Left kidney (tissue), 1 donor: ENCODE measurements at regions not wholly inside any gene's neighbourhood (a gene's known extent, or its start where the extent isn't known, plus 50 kb on each side); places are given as distances from the start of the nearest gene placed in this dataset.

ENCODE experiments used
- DNase-seq: peaks from one replicate; pipeline ENCODE4 v3.0.0-alpha.2; 2013

DNA sequence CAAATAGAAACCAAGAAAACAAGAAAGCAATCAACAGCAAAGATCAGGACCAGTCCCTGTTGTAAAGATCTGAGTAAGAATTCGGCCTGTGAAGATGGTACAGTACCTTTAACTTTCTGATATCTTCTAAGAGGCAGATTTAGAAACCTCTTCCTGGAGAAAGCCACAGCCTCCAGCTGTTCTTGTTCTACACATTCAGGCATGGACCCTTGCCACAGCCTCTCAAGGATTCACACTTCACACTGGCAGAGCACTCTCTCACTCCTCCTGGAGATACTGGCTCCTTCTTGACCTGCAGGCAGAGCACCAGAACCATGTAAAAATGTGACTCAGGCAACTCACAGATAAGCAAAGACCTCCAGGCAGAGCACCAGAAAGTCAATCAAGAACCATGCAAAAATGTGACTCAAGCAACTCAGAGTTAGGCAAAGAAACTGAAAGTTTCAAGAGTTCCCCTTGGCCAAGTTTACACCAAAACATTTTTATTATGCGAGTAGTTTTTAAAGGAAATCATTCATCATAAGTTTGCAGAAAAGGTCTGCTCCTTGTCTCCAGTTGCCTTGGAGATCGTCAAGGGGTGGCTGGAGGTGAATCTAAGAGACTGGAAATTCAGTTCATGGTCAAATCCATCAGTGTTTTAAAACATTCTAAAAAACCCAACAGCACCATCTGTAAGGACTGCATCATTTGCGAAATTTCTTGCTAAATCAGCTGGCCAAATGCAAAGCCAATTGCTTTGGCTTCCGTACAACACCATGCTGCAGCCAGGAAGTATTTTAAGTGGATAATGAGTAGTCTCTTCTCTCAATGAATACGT lies 119.3 kb upstream of the MDM1 start:
- DNase-seq: no peak

DNA sequence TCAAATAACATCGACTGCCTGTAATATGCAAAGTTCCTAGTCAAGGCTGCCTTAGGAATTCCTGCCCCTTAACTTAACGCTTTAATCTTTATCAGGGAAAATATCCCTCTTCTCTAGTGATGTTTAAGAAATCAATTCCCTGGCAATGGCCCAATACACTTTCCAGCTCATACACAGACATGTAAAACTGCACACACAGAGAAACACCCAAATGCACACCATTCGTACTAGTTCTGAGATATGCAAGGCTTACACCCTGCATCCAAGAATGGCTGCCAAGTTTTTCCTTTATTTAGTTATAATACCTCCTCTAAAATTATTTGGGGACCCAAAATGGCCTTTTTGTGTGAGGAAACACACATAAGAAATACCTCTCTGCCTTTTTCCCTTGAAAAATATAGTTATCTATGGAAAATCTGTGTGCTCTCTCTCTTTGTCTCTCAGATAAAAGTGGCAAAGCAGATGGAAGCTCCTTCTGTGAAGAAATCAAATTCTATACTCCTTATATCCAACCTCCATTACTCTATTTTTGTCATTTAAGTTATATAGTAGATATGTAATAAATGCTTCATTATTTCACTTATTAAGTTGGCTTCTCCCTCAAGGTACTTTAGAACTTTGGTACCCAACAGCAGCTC lies 120.0 kb upstream of the MDM1 start:
- no peak for DNase-seq

DNA sequence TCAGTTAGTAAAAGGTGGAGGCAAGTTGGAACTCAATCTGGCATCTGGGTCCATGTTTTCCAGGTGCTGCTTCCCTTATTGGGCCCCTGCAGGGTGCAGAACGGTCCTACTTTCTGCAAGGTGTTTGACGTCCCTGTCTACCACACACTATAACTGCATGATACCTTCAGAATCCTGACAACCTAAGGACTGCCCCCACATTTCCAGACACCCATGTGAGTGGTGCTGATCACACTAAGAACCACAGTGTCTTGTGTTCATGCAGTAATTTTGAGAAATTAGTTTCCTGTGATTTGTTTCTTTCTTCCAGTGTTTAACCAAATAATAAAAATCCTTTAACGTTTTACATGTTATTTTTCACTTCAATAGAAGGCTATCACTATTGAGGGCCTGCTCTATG lies 121.1 kb upstream of the MDM1 start:
- DNase-seq: no peak

DNA sequence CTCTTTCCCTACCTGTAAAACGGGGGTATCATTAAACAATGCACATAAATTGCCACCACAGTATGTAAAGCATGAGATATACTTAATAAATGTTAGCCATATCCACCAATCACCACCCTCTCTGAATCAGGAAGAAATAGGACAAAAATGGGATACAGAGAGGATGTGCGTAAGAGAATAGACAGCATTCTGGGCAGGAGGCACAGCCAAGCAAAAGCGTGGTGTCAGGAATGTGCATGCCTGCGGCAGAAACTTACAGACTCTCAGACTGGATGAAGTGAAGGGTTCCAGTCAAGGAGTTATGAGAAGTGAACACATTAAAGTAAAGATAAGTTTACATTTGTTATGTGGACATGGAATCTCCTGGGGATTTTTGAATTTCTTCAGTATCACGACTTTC lies 121.7 kb upstream of the MDM1 start:
- DNase-seq: no peak

DNA sequence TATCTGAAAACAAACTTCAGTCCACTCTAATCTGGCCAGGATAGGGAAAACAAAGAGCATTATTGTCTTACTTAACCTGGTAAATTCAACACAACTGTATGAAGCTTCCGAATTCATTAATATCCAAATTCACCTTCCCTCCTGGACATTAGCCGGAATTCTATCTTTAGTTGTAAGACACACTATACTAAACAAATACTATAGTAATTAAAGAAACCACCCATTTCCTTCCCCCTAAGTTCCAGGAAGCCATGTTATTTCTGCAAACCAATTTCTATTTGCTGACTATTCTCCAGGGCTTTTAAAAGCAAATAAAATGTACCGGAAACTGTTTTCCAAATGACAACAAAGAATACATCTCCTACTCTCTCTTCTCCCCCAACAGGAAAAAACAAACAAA lies 122.7 kb upstream of the MDM1 start:
- no peak for DNase-seq

DNA sequence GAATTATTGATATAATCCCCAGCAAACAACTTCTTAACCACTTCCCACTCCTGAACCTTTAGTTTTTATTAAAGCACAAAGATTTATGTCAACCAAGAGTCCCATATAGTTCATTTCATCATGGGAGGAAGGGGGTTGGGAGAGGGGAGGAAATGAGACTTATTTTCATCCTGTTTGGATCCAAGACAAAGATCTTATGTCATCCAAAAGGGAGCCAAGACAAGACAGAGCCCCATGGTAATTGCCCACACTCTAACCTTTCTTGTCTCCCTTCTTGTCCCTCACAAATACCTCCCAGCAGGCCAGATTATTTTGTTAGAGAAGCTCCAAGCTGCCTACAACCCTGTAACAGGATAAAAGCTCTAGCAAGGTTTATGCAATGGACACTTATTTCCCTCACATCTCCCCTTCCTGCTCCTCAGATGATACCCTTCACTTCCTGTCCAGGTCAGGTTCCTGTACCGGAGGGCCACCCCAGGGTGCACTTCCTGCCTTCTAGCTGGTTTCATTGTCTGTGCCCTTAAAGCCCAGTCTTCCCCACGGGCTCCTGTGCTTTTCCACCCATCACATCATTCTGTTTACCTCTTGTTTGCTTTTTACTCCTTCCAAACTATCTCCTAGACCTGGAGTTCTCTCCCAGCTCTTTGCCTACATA lies 123.7 kb upstream of the MDM1 start:
- DNase-seq: no peak

DNA sequence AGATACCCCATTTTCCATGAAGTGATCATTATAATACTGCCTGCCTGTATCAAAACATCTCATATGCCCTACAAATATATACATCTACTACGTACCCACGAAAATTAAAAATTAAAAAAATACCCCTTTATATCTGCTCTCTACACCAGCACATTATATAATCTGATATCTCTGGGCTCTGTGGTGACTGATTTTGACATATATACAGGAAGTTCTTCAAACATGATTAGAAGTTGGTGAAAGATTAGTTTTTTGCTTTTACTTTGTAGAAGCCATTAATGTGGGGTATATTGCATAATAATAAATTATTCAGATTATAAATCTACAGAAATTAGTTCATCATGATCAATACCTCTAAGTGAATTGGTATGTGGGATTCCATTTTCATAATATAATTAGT lies 126.7 kb upstream of the MDM1 start:
- no peak for DNase-seq

DNA sequence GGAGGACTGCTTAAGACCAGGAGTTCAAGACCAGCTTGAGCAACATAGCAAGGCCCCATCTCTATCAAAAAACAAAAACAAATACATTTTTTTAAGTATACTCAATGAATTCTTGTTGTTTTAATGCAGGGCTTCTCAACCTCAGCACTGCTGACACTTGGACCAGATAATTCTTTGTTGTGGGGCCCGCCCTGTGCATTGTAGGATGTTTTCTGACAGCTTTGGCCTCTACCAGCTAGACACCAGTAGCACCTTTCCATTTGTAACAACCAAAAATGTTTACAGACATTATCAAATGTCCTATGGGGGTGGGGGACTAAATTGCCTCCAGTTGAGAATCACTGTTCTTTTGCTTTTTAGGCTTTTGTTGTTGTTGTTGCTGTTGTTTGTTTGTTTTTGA lies 128.1 kb upstream of the MDM1 start:
- no peak for DNase-seq

DNA sequence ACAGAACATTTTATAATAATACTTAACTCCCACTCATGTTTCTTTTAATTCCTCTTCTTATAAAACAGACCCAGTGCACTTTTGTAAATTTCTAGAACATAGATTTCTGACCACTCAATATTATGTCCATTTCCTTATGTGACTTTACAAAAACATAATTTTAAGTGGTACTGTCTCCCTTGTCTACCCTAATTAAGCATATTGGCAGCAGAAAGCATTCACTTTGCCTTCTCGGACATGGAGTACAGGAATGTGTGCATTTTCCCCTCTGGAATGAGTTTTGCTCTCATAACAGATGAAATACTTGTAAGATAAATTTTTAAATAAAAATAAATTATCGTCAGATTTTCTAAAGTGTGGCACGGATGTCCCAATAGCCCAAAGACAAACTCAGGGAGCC lies 129.5 kb upstream of the MDM1 start:
- DNase-seq: no peak

DNA sequence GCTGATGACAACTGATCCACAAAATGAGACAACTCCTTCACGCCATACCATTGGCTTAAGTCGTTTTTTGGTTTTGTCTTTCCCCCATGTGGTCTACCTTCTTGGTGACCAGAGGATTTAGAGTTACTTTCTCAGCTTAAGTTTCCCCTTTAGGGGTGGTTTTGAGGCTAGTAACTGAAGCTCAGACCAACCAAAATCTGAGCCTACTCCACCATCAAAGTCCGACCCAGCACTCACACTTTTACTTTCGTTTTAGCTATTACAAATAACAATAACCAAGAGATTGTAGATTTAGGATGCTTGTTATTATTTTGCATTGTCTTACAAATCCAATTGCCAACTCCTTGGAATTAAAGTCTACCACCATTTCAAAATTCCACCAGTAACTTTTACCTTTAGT lies 130.6 kb upstream of the MDM1 start:
- no peak for DNase-seq

DNA sequence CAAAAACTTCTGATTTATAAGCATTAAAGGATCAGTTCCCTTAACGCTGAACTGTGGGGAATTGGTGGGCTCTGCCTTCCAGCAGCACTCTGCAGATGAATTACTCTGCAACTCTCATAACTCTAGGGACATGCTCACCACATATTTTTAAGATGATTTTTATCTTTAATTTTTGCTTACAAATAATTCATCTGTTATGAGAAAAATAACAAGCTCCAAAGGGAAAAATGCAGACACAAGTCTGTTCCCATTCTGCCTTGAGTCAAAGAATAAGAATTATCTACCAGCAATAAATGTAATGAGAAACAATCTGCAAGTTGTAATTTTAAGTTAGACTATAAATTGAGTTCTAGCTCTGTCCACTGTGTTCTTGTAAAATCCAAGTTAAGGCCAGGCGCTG lies 133.1 kb upstream of the MDM1 start:
- no peak for DNase-seq

DNA sequence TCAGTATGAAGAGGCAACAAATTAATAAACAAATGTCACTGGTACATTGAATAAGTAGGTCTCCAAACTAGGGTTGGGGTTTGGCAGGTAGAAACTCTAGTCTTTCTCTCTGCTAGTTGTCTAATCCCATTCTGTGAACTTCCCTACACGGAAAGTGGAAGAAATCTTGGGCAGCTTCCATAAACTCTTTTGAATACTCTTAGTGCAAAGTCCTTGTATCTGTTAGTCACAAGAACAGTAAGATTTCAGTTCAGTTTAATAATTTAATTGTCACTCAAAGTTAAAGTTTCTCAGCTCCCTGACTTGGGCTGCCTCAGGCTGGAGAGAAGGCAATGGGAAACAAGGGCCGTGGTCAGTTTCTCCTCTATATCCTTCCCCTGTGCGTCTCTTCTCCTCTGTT lies 135.4 kb upstream of the MDM1 start:
- DNase-seq: no peak

DNA sequence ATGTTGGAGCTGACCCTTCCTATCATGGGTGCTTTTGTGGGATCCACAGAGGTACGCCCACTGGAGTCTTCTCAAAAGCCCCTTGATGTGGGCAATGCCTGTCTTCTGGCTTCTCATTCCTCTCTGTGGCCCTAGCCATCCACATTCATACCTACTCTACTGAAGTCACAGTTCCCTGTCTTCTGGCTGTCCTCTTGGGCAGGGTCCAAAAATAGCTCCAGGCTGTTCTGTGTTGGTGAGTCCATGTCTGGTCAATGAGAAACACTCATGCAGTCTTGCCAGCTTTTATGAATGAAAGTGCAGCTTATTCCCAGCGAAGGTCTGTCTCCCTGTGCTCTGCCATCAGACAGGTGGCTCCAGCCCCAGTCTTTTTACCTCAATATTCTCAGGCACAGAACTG lies 135.9 kb upstream of the MDM1 start:
- no peak for DNase-seq

DNA sequence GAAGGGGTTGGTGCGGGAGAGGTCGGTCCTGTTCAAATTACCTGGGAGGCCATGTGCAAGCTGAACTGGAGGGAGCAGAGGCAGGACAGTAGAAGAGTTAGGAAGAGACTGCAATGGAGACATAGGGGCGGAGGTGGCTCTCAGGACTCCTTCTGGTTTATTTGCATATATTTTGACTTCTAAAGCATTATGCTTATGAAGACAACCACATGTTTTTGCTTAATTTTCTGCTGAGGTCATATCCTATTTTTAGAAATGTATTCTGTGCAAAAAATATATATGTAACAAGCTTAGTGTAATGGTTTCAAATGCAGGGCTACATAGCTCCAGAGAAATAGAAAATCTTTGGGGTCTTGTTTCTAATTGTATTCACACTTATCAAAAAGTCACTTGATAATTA lies 137.0 kb upstream of the MDM1 start:
- DNase-seq: no peak

DNA sequence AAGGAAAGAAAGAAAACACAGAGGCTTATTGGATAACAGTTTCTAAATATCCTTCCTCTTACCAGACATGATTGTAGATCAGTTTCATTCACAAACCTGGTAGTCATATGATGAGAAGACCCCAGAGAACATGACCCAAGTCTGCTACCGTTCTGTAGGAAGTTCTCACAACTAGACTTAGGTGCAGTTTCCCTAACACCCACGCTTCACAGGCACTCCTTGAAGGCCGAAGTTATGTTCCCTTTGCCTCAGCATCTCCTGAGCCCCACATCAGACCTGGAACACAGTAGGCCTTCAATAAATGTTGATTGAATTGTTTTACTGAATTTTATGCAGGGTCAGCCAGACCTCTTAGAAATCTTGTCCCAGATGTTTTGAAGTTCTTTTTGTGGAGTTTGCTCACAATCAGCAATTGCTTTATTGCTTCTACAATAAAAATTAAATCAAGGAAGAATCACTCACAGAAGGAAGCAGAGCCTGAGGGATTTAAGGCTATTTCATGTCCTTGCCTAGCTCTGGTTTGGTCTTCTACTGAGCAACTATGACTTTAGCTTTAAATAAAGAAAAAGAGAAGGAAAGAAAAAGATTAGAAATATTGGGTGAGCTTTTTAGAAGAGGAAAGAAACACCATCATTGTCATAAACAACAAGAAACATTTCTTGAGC lies 138.6 kb upstream of the MDM1 start:
- DNase-seq: no peak

DNA sequence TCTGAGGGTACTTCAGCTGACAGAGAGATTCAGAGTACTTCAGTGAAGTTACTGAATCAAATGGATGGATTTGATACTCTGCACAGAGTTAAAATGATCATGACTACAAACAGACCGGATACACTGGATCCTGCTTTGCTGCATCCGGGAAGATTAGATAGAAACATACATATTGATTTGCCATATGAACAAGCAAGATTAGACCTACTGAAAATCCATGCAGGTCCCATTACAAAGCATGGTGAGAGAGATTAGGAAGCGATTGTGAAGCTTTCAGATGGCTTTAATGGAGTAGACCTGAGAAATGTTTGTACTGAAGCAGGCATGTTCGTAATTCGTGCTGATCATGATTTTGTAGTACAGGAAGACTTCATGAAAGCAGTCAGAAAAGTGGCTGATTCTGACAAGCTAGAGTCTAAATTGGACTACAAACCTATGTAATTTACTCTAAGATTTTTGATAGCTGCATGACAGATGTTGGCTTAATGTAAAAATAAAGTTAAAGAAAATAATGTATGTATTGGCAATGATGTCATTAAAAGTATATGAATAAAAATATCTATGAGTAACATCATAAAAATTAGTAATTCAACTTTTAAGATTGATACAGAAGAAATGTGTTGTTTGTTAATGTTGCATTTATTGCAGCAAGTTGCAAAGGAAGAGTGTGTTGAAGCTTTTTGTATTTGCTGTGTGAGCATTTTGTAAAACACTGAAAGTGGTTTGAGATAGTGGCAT lies 136.1 kb upstream of the RAP1B start:
- no peak for DNase-seq

DNA sequence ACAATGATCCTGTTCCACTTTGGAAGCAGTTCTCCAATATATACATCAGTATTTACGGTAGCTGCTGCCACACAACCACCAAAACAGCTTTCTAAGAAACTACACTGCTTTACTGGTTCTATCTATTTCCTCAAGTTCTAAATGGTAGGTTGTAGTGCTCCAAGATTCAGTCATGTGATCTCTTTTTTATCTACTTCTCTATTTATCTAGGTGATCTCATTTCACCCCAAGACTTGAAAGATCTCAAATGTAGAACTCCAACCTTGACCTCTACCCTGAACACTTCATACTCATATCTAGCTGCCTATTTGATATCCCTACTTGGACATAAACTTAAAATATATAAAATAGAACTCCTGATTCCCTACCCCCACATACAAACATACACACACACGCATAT lies 133.9 kb upstream of the RAP1B start:
- no peak for DNase-seq

DNA sequence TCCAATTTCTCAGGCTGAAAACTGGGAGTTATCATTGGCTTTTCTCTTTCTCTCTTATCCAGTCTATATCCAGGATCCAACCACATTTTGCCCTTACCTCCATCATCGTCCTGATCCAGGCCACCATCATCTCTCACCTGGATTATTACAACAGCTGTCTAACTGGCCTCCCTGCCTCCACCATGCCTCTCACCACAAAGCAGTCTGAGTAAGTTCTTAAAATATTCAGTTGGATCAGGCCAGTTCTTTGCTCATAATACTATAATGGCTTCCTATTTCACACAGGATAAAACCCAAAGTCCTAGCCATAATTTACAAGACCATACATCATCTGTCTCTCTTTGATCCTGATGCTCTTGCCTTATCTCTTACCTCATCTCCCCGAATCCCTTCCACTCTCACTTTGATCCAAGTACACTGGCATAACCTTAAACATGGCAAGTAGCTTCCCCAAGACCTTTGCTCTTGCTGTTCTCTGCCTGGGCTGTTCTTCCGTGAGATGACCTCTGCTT lies 133.4 kb upstream of the RAP1B start:
- DNase-seq: no peak

DNA sequence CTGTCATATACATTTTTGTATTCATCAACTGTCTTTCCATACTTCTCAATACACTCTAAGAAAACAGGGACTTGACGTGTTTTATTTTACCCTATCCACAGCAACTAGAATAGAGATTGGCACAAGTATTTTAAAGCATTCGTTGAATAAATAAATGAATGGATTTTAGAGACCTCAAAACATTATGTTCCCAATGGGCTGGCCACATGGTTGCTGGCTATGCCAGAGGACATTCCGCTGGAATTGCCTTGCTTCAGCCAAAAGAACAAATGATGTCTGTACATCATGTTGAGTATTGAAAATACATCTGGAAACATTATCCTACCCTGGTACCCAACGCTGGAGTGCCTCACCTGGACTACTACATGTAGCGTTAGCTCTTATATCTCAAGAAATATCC lies 132.8 kb upstream of the RAP1B start:
- no peak for DNase-seq

DNA sequence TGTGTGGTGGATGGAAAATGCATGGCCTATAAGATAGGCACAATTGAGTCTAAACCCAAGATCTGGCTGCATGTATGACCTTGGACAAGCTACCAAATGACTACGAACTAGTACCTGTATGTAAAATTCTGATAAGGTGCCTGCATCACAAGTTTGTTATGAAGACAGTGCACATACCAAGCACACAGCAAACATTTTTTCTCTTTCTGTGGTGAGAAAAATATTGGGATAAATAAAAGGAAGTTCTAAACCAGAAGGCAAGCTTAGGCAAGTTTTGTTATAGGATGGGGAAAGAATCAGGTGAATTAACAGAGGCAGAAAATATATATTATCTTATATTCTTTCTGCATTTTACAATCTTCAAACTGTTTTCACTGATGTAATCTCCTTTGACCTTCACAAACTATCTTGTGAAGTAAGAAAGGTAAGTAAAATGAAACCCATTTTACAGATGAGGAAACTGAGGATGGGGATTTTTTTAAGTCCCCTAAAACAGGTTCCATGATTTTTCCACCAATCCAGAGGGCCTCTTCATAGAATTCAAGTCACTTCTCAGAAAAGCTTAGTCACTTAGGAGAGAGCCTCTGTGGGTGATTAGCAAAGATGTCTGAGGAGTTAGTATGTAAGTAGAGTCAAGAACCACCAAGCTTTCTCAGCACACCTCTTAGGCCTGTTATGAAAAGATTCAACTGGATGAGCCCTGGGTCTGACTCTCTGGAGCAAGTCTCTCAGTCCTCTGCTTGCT lies 132.0 kb upstream of the RAP1B start:
- no peak for DNase-seq

DNA sequence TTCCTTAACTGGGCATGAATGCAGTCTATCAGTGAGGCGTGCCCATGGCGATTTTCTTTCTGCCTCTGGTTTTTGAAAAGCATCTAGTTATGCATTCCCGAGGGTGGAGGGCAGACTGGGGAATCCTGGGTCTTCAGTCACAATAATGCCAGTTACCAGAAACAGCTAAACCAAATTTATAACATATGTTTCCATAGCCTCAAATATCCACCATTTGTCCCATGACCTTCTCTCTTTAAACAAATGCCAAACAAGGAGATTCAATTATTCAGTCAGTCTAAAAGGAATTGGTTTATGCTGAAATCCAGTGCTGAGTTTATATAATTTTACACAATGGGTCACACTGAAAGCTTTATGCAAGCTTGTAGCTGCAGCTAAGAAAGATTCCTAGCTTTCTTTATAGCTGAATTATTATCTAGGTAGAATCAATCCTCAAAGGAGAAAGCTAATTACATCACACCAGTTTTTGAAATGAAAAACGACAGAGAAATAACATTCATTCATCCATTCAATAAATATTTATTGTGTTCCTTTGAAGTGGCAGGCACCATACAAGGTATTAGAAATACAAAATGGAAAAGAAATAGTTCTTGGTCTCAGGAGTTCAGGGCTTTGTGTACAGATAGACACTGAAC lies 131.3 kb upstream of the RAP1B start:
- no peak for DNase-seq
